Spleen (tissue), 7 donors: ENCODE measurements at regions not wholly inside any gene's neighbourhood (a gene's known extent, or its start where the extent isn't known, plus 50 kb on each side); places are given as distances from the start of the nearest gene placed in this dataset.

ENCODE experiments used
- CTCF ChIP-seq, 11 experiments: fragments of 200-600 bp in 7 of 11; fragments of 450-650 bp in 4 of 11; sonication (generic) in 4 of 11; IDR thresholded peaks in 8 of 11; conservative IDR thresholded peaks in 3 of 11; 1 replicate in 7 of 11; 2 replicates in 4 of 11; pipeline versions ENCODE4 v1.4.0 to v1.8.0; 2016 to 2021; ENCODE audit warnings: antibody characterized with exemption in 11 of 11, inconsistent platforms in 4 of 11, mild to moderate bottlenecking in 1 of 11
- POLR2A ChIP-seq, 3 donors: fragments of 450-650 bp; IDR thresholded peaks; one replicate each; pipeline ENCODE4 v1.5.1; 2017; ENCODE audit warnings: antibody characterized with exemption in 3 of 3, mild to moderate bottlenecking in 1 of 3
- POLR2AphosphoS5 ChIP-seq, 3 donors: sonication (generic); formaldehyde crosslinking; IDR thresholded peaks; one replicate each; pipeline ENCODE4 v1.5.1; 2017; ENCODE audit warnings: antibody characterized with exemption in 3 of 3
- donor health status: DM: no; HTN: no; CAD: no; lungs with moderate emphysema.
- donor health status: DM: no; HTN: no; CAD: no.
- donor health status: DM: no; HTN: no; CAD: no.

GRCh38 chr14:84409435-84409834 is 1120.5 kb upstream of the FLRT2 start:
- no peak for TF ChIP-seq CTCF (IDR thresholded peaks at IDR 0.05 in 8 of 11, conservative IDR thresholded peaks at IDR 0.05 in 3 of 11)
- no peak for TF ChIP-seq POLR2AphosphoS5 (IDR thresholded peaks at IDR 0.05)
- TF ChIP-seq POLR2A (IDR thresholded peaks at IDR 0.05) = no peak
